ENCODE measurements at regions not wholly inside any gene's neighbourhood (a gene's known extent, or its start where the extent isn't known, plus 50 kb on each side); places are given as distances from the start of the nearest gene placed in this dataset.

GRCh38 chr15:70280781-70281180, 183.1 kb upstream of the TLE3 start:
- Histone ChIP-seq H3K27me3 (no peaks in the 10 kb centered on the region), H3K4me1 (peaks cover 4 to 11% (median 8%) of the 10 kb centered on the region in 4 donors), H3K9me3 (no peaks in the 10 kb centered on the region), H3K4me3 (no peak overlapping the region), H3K36me3 (no peaks in the 10 kb centered on the region), H3K27ac (no peak overlapping the region)
- intact Hi-C loops (cut with DNase I; ENCODE audit: low total_unique reads): no loop called here
- no peak for DNase-seq
- 70 to 80% (median 76%) methylated on average over 6 of the region's 6 CpGs for WGBS, 5 donors
- TF ChIP-seq POLR2AphosphoS5 (IDR thresholded peaks at IDR 0.05): no peak
- no peak for TF ChIP-seq CTCF (IDR thresholded peaks at IDR 0.05)
- no peak for TF ChIP-seq EP300 (IDR thresholded peaks at IDR 0.05)
- no peak for TF ChIP-seq POLR2A (IDR thresholded peaks at IDR 0.05)

GRCh38 chr15:70279096-70279495, 181.4 kb upstream of the TLE3 start:
- Histone ChIP-seq H3K27ac (no peak overlapping the region), H3K4me1 (peaks cover 0 to 1% (median 0%) of the 10 kb centered on the region in 4 donors), H3K36me3 (no peaks in the 10 kb centered on the region), H3K27me3 (no peaks in the 10 kb centered on the region), H3K9me3 (no peaks in the 10 kb centered on the region), H3K4me3 (no peak overlapping the region)
- WGBS, 5 donors: 80 to 90% (median 85%) methylated on average over 6 of the region's 6 CpGs
- no peak for DNase-seq
- TF ChIP-seq POLR2A (IDR thresholded peaks at IDR 0.05) (no peak), CTCF (IDR thresholded peaks at IDR 0.05) (no peak), POLR2AphosphoS5 (IDR thresholded peaks at IDR 0.05) (no peak), EP300 (IDR thresholded peaks at IDR 0.05) (no peak)
- intact Hi-C loops (cut with DNase I; ENCODE audit: low total_unique reads): no loop called here

- WGBS, 5 donors: 78 to 90% (median 84%) methylated on average over 7 of the region's 7 CpGs
- Histone ChIP-seq H3K4me1 (no peaks in the 10 kb centered on the region), H3K4me3 (no peak overlapping the region), H3K9me3 (no peaks in the 10 kb centered on the region), H3K27ac (no peak overlapping the region), H3K27me3 (no peaks in the 10 kb centered on the region), H3K36me3 (no peaks in the 10 kb centered on the region)
- TF ChIP-seq POLR2AphosphoS5 (IDR thresholded peaks at IDR 0.05) (no peak), EP300 (IDR thresholded peaks at IDR 0.05) (no peak), CTCF (IDR thresholded peaks at IDR 0.05) (no peak), POLR2A (IDR thresholded peaks at IDR 0.05) (no peak)
- intact Hi-C loops (cut with DNase I; ENCODE audit: low total_unique reads): no loop called here
- no peak for DNase-seq
These were observed 180.9 kb upstream of the TLE3 start for GRCh38 chr15:70278644-70279043.

- intact Hi-C loops (cut with DNase I; ENCODE audit: low total_unique reads): no loop called here
- no peaks in the 10 kb centered on the region for H3K36me3 ChIP-seq
- H3K27ac ChIP-seq: no peak overlapping the region
- H3K9me3 ChIP-seq: no peaks in the 10 kb centered on the region
- H3K4me1 ChIP-seq: no peaks in the 10 kb centered on the region
- H3K4me3 ChIP-seq: no peak overlapping the region
- H3K27me3 ChIP-seq: no peaks in the 10 kb centered on the region
- WGBS, 5 donors: 92 to 98% (median 94%) methylated on average over 8 of the region's 8 CpGs
- DNase-seq: no peak
- TF ChIP-seq CTCF (IDR thresholded peaks at IDR 0.05) (no peak), POLR2AphosphoS5 (IDR thresholded peaks at IDR 0.05) (no peak), EP300 (IDR thresholded peaks at IDR 0.05) (no peak), POLR2A (IDR thresholded peaks at IDR 0.05) (no peak)
These were observed 179.8 kb upstream of the TLE3 start for GRCh38 chr15:70277556-70277955.

Data from stomach (tissue), 8 donors.